ENCODE measurements at regions not wholly inside any gene's neighbourhood (a gene's known extent, or its start where the extent isn't known, plus 50 kb on each side); places are given as distances from the start of the nearest gene placed in this dataset.

GRCh38 chr19:21611659-21612402 is 106.4 kb downstream of the ZNF429 start (continued):
- TF ChIP-seq PHF20 (IDR thresholded peaks at IDR 0.05; ENCODE audit: partially characterized antibody), result no peak
- TF ChIP-seq BCOR (IDR thresholded peaks at IDR 0.05), result no peak
- TF ChIP-seq CEBPZ (IDR thresholded peaks at IDR 0.05; ENCODE audit: borderline replicate concordance, low read depth, low read length), result no peak
- TF ChIP-seq ZNF717 (CRISPR knock-in tag; IDR thresholded peaks at IDR 0.05), result no peak
- TF ChIP-seq SIN3B (IDR thresholded peaks at IDR 0.05; ENCODE audit: low read depth), result no peak
- no peak for TF ChIP-seq ZBTB12 (CRISPR knock-in tag; IDR thresholded peaks at IDR 0.05)
- 0 out of 2 replicates have a peak, but pooled peaks have one; percentile 19 for TF ChIP-seq PTTG1 (tag; IDR thresholded peaks at IDR 0.05; ENCODE audit: low read depth)
- TF ChIP-seq ZNF133 (CRISPR knock-in tag; IDR thresholded peaks at IDR 0.05), result no peak
- TF ChIP-seq SMARCE1 (IDR thresholded peaks at IDR 0.05), result peak; percentile 82
- no peak for TF ChIP-seq GABPB1 (CRISPR knock-in tag; IDR thresholded peaks at IDR 0.05)
- TF ChIP-seq ZNF143 (CRISPR knock-in tag; IDR thresholded peaks at IDR 0.05), result no peak
- no peak for TF ChIP-seq MTA3 (IDR thresholded peaks at IDR 0.05; ENCODE audit: borderline replicate concordance)
- TF ChIP-seq SMAD3 (CRISPR knock-in tag; conservative IDR thresholded peaks at IDR 0.05), result no peak
- TF ChIP-seq CLOCK (CRISPR knock-in tag; IDR thresholded peaks at IDR 0.05; ENCODE audit: borderline replicate concordance), result no peak
- no peak for TF ChIP-seq PTRF (tag; IDR thresholded peaks at IDR 0.05)
- TF ChIP-seq ZNF551 (CRISPR knock-in tag; IDR thresholded peaks at IDR 0.05), result no peak
- TF ChIP-seq ZFP36 (IDR thresholded peaks at IDR 0.05; ENCODE audit: low read depth, low read length, partially characterized antibody), result no peak
- TF ChIP-seq ZNF24 (IDR thresholded peaks at IDR 0.05), result no peak
- peak; percentile 88 for TF ChIP-seq SMARCA4 (IDR thresholded peaks at IDR 0.05)
- no peak for TF ChIP-seq ZNF277 (CRISPR knock-in tag; IDR thresholded peaks at IDR 0.05; ENCODE audit: borderline replicate concordance)
- no peak for TF ChIP-seq TOE1 (IDR thresholded peaks at IDR 0.05; ENCODE audit: borderline replicate concordance)
- no peak for TF ChIP-seq TOE1 (CRISPR knock-in tag; IDR thresholded peaks at IDR 0.05; ENCODE audit: borderline replicate concordance, low read depth)

All from K562 (cell line).